Gastroesophageal sphincter (tissue), 3 donors: ENCODE measurements at regions not wholly inside any gene's neighbourhood (a gene's known extent, or its start where the extent isn't known, plus 50 kb on each side); places are given as distances from the start of the nearest gene placed in this dataset.

Source experiments
- EP300 ChIP-seq: sonication (generic); formaldehyde crosslinking; IDR thresholded peaks from one replicate; pipeline ENCODE4 v1.6.1; 2017; ENCODE audit warnings: antibody characterized with exemption, mild to moderate bottlenecking
- POLR2A ChIP-seq, 2 donors: fragments of 450-650 bp; IDR thresholded peaks; one replicate each; pipeline ENCODE4 v1.6.1; 2017; ENCODE audit warnings: antibody characterized with exemption in 2 of 2, mild to moderate bottlenecking in 2 of 2, moderate library complexity in 1 of 2
- POLR2AphosphoS5 ChIP-seq: sonication (generic); formaldehyde crosslinking; IDR thresholded peaks from one replicate; pipeline ENCODE4 v1.6.1; 2017; ENCODE audit warnings: antibody characterized with exemption
- TF ChIP-seq, protein P1 (sequence below), 4 experiments: fragments of 200-600 bp in 2 of 4; fragments of 450-650 bp in 2 of 4; sonication (generic) in 1 of 4; IDR thresholded peaks; one replicate each; pipeline ENCODE4 v1.5.1; 2017 to 2019; ENCODE audit warnings: antibody characterized with exemption in 4 of 4, mild to moderate bottlenecking in 2 of 4, moderate library complexity in 2 of 4

DNA sequence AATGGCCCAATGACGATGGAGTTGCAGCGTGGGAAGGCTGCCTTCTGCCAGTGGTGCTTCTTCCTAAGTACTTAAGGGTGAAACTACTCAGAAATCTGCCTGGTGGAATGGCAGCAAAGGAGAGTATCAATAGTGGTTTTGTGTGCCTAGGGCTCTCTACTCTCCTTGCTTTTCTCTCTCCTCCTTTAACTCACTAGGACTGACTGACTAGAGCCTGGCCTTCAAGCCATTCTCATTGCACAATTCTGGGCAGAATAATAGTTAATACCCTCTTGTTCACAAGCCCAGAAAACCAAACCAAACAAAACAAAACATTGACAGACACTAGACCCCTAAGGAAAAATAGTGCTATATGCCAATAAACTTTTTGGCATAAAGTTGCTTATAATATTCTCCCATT is 171.2 kb upstream of the PTGFR start:
- TF ChIP-seq, protein P1, sequence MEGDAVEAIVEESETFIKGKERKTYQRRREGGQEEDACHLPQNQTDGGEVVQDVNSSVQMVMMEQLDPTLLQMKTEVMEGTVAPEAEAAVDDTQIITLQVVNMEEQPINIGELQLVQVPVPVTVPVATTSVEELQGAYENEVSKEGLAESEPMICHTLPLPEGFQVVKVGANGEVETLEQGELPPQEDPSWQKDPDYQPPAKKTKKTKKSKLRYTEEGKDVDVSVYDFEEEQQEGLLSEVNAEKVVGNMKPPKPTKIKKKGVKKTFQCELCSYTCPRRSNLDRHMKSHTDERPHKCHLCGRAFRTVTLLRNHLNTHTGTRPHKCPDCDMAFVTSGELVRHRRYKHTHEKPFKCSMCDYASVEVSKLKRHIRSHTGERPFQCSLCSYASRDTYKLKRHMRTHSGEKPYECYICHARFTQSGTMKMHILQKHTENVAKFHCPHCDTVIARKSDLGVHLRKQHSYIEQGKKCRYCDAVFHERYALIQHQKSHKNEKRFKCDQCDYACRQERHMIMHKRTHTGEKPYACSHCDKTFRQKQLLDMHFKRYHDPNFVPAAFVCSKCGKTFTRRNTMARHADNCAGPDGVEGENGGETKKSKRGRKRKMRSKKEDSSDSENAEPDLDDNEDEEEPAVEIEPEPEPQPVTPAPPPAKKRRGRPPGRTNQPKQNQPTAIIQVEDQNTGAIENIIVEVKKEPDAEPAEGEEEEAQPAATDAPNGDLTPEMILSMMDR (IDR thresholded peaks at IDR 0.05), result no peak
- TF ChIP-seq POLR2A (IDR thresholded peaks at IDR 0.05), result no peak
- no peak for TF ChIP-seq POLR2AphosphoS5
- TF ChIP-seq EP300, result no peak
